Loucy (cell line): ENCODE measurements at regions not wholly inside any gene's neighbourhood (a gene's known extent, or its start where the extent isn't known, plus 50 kb on each side); places are given as distances from the start of the nearest gene placed in this dataset.

Experiments used
- H2AFZ ChIP-seq: fragments of 200-600 bp; sonication (generic); 2 replicates; pipeline ENCODE4 v1.6.0; 2016; ENCODE audit warnings: antibody characterized with exemption, mild to moderate bottlenecking, low read length, moderate library complexity
- H3F3A ChIP-seq: fragments of 200-600 bp; 2 replicates; pipeline ENCODE4 v1.6.0; 2016; ENCODE audit warnings: antibody characterized with exemption, low read depth, mild to moderate bottlenecking
- H3K27me3 ChIP-seq: fragments of 200-600 bp; sonication (generic); 2 replicates; pipeline ENCODE4 v1.6.1; 2014; ENCODE audit warnings: low read length, mild to moderate bottlenecking; ENCODE audit not compliant: insufficient read depth, poor library complexity, severe bottlenecking
- H3K36me3 ChIP-seq: fragments of 200-600 bp; sonication (generic); 2 replicates; pipeline ENCODE4 v1.6.1; 2016; ENCODE audit warnings: low read length; ENCODE audit not compliant: insufficient read depth
- H3K4me1 ChIP-seq: fragments of 200-600 bp; sonication (generic); 2 replicates; pipeline ENCODE4 v1.5.1; 2014; ENCODE audit warnings: low read length, mild to moderate bottlenecking; ENCODE audit not compliant: insufficient read depth, poor library complexity, severe bottlenecking
- H3K4me2 ChIP-seq: fragments of 200-600 bp; sonication (generic); 2 replicates; pipeline ENCODE4 v1.6.0; 2014; ENCODE audit warnings: antibody characterized with exemption, low read length, low read depth, mild to moderate bottlenecking; ENCODE audit not compliant: poor library complexity, severe bottlenecking
- H3K4me3 ChIP-seq: fragments of 200-600 bp; sonication (generic); 2 replicates; pipeline ENCODE4 v1.5.1; 2014; ENCODE audit warnings: low read length, mild to moderate bottlenecking, mixed read lengths; ENCODE audit not compliant: poor library complexity, severe bottlenecking
- H3K79me2 ChIP-seq: fragments of 200-600 bp; sonication (generic); 2 replicates; pipeline ENCODE4 v1.6.1; 2014; ENCODE audit warnings: low read length; ENCODE audit not compliant: insufficient read depth
- H3K9ac ChIP-seq: fragments of 200-600 bp; sonication (generic); 2 replicates; pipeline ENCODE4 v1.6.0; 2014; ENCODE audit warnings: mild to moderate bottlenecking, low read depth, low read length, moderate library complexity; ENCODE audit not compliant: poor library complexity, severe bottlenecking
- H3K9me2 ChIP-seq: fragments of 200-600 bp; sonication (generic); replicated peaks from 2 replicates; pipeline ENCODE4 v1.6.1; 2016; ENCODE audit warnings: low read depth, low read length, mixed read lengths
- H3K9me3 ChIP-seq: fragments of 200-600 bp; sonication (generic); 2 replicates; pipeline ENCODE4 v1.6.1; 2014; ENCODE audit warnings: mild to moderate bottlenecking, antibody characterized with exemption, low read length, low read depth; ENCODE audit not compliant: insufficient read depth
- H4K20me1 ChIP-seq: fragments of 200-600 bp; sonication (generic); 2 replicates; pipeline ENCODE4 v1.6.0; 2014; ENCODE audit warnings: antibody characterized with exemption, low read length, mild to moderate bottlenecking; ENCODE audit not compliant: insufficient read depth, poor library complexity, severe bottlenecking
- EZH2phosphoT487 ChIP-seq: fragments of 200-600 bp; IDR thresholded peaks from 2 replicates; pipeline ENCODE4 v1.6.1; 2018; ENCODE audit warnings: antibody characterized with exemption, mild to moderate bottlenecking, moderate library complexity, borderline replicate concordance
- TF ChIP-seq, protein P1 (sequence below): fragments of 200-600 bp; sonication (generic); conservative IDR thresholded peaks from 2 replicates; pipeline ENCODE4 v1.5.1; 2014; ENCODE audit warnings: mild to moderate bottlenecking, antibody characterized with exemption, low read length

DNA sequence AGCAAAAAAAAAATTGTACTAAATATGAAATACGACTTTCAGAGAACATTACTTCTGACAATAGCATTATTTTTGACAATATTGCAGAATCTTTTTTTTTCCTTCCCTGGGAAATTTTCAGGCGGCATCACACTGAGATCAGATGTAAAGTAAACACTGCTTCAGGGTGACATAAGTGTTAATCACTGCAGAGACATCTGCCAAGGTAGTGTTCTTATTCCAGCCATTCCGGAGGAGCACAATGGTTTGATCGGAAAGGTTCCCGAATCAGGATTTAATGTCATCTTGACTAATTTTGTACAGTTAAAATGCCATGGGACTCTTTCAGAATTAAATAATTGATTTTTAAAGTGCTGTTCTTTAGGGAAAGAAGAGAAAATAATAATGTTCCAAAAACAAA lies 56.7 kb upstream of the ZNF236 start:
- no peaks in the 10 kb centered on the region for H3F3A ChIP-seq
- no peaks in the 10 kb centered on the region for H3K9me2 ChIP-seq
- H3K4me2 ChIP-seq, result no peak overlapping the region
- no peak overlapping the region for H3K4me3 ChIP-seq
- H2AFZ ChIP-seq, result no peak overlapping the region
- no peak overlapping the region for H3K9ac ChIP-seq
- no peak for TF ChIP-seq EZH2phosphoT487
- TF ChIP-seq, protein P1, sequence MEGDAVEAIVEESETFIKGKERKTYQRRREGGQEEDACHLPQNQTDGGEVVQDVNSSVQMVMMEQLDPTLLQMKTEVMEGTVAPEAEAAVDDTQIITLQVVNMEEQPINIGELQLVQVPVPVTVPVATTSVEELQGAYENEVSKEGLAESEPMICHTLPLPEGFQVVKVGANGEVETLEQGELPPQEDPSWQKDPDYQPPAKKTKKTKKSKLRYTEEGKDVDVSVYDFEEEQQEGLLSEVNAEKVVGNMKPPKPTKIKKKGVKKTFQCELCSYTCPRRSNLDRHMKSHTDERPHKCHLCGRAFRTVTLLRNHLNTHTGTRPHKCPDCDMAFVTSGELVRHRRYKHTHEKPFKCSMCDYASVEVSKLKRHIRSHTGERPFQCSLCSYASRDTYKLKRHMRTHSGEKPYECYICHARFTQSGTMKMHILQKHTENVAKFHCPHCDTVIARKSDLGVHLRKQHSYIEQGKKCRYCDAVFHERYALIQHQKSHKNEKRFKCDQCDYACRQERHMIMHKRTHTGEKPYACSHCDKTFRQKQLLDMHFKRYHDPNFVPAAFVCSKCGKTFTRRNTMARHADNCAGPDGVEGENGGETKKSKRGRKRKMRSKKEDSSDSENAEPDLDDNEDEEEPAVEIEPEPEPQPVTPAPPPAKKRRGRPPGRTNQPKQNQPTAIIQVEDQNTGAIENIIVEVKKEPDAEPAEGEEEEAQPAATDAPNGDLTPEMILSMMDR, result no peak
- H3K79me2 ChIP-seq, result no peaks in the 10 kb centered on the region
- H3K9me3 ChIP-seq, result no peaks in the 10 kb centered on the region
- H3K36me3 ChIP-seq, result no peaks in the 10 kb centered on the region
- H3K4me1 ChIP-seq, result peaks cover 21% of the 10 kb centered on the region
- no peaks in the 10 kb centered on the region for H4K20me1 ChIP-seq
- H3K27me3 ChIP-seq, result no peaks in the 10 kb centered on the region

DNA sequence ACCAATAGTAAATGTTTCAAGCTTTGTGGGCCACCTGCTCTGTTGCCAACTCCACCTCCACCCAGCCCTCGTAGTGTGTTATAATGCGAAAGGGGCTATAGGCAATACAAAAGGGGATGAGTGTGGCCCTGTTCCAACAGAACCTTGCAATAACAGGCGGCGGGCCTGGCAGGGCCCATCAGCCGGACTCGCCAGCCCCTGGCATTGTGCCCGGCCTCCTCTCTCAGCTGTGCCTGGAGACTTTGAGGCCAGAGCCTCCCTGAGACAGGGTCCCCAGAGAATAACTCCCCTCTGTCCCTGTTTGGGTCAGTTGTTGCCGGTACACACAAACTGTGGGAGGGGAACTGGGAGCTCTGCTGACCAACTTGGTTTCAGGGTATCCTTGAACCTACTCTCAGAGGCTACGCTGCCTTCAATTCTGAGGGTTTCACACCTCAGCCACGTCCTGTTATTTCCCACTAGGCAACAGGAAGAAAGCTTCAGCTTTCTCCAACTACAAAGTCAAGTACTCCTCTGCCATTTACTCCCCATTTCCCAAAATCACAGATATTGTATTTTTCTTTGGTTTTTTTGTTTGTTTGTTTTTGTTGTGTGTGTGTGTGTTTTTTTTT lies 58.0 kb upstream of the ZNF236 start:
- Histone ChIP-seq H3K9me3 (no peaks in the 10 kb centered on the region), H2AFZ (no peak overlapping the region), H3K79me2 (no peaks in the 10 kb centered on the region), H3K4me2 (peak overlapping the region; percentile 28), H3F3A (no peaks in the 10 kb centered on the region), H3K27me3 (no peaks in the 10 kb centered on the region), H3K4me3 (no peak overlapping the region), H4K20me1 (no peaks in the 10 kb centered on the region), H3K9ac (no peak overlapping the region), H3K4me1 (peaks cover 21% of the 10 kb centered on the region), H3K36me3 (no peaks in the 10 kb centered on the region), H3K9me2 (no peaks in the 10 kb centered on the region)
- no peak for TF ChIP-seq EZH2phosphoT487
- TF ChIP-seq, protein P1, result no peak

GRCh38 chr18:76759056-76759455 lies 63.3 kb upstream of the ZNF236 start:
- H3K4me3 ChIP-seq, result no peak overlapping the region
- no peaks in the 10 kb centered on the region for H3F3A ChIP-seq
- no peak for TF ChIP-seq EZH2phosphoT487
- TF ChIP-seq, protein P1, result no peak

More at GRCh38 chr18:76759056-76759455, 63.3 kb upstream of the ZNF236 start:
- Histone ChIP-seq H3K9me3 (no peaks in the 10 kb centered on the region), H3K79me2 (no peaks in the 10 kb centered on the region), H3K4me1 (peaks cover 10% of the 10 kb centered on the region), H3K27me3 (no peaks in the 10 kb centered on the region), H3K4me2 (no peak overlapping the region), H4K20me1 (no peaks in the 10 kb centered on the region), H2AFZ (no peak overlapping the region), H3K36me3 (no peaks in the 10 kb centered on the region), H3K9me2 (no peaks in the 10 kb centered on the region), H3K9ac (no peak overlapping the region)
